Neural cell (in vitro differentiated cells): ENCODE measurements at regions not wholly inside any gene's neighbourhood (a gene's known extent, or its start where the extent isn't known, plus 50 kb on each side); places are given as distances from the start of the nearest gene placed in this dataset.

Experiments
- H2AFZ ChIP-seq: fragments of 200-600, 300-800 bp; sonication (generic), shearing (Covaris generic); 2 replicates; pipeline ENCODE4 v1.6.0; 2014; ENCODE audit warnings: low read depth, mild to moderate bottlenecking, antibody characterized with exemption, low read length, moderate library complexity
- H3F3A ChIP-seq: fragments of 200-600 bp; shearing (Covaris generic); 2 replicates; pipeline ENCODE4 v1.6.1; 2016; ENCODE audit warnings: mild to moderate bottlenecking, moderate library complexity, mixed read lengths, antibody characterized with exemption, low read length; ENCODE audit not compliant: insufficient read depth, poor library complexity, severe bottlenecking
- H3K27ac ChIP-seq: fragments of 200-600, 300-800 bp; sonication (generic), shearing (Covaris generic); 2 replicates; pipeline ENCODE4 v1.5.1; 2014; ENCODE audit warnings: mild to moderate bottlenecking, low read length, moderate library complexity
- H3K27me3 ChIP-seq: fragments of 300-800, 200-600 bp; sonication (generic), shearing (Covaris generic); 2 replicates; pipeline ENCODE4 v1.6.0; 2014; ENCODE audit warnings: mild to moderate bottlenecking, low read depth, low read length, moderate library complexity; ENCODE audit not compliant: insufficient read depth
- H3K36me3 ChIP-seq: fragments of 300-800, 200-600 bp; sonication (generic), shearing (Covaris generic); 2 replicates; pipeline ENCODE4 v1.5.1; 2014; ENCODE audit warnings: mild to moderate bottlenecking, antibody characterized with exemption, low read length, moderate library complexity; ENCODE audit not compliant: insufficient read depth
- H3K4me2 ChIP-seq: fragments of 300-800, 200-600 bp; sonication (generic), shearing (Covaris generic); 2 replicates; pipeline ENCODE4 v1.6.0; 2014; ENCODE audit warnings: mild to moderate bottlenecking, low read length
- H3K4me3 ChIP-seq: fragments of 300-800, 200-600 bp; sonication (generic), shearing (Covaris generic); 2 replicates; pipeline ENCODE4 v1.5.1; 2014; ENCODE audit warnings: mild to moderate bottlenecking, low read length, moderate library complexity
- H3K79me2 ChIP-seq: fragments of 200-600 bp; shearing (Covaris generic); replicated peaks from 2 replicates; pipeline ENCODE4 v1.6.0; 2014; ENCODE audit warnings: mild to moderate bottlenecking, low read length, moderate library complexity; ENCODE audit not compliant: insufficient read depth
- H3K9ac ChIP-seq: fragments of 300-800, 200-600 bp; sonication (generic), shearing (Covaris generic); 2 replicates; pipeline ENCODE4 v1.6.1; 2016; ENCODE audit warnings: mild to moderate bottlenecking, low read length, mixed read lengths
- H3K9me2 ChIP-seq: fragments of 200-600 bp; shearing (Covaris generic); 2 replicates; pipeline ENCODE4 v1.6.1; 2016; ENCODE audit warnings: mild to moderate bottlenecking, low read length, mixed read lengths; ENCODE audit not compliant: insufficient read depth
- H3K9me3 ChIP-seq: fragments of 200-600, 300-800 bp; sonication (generic), shearing (Covaris generic); 2 replicates; pipeline ENCODE4 v1.6.1; 2016; ENCODE audit warnings: mild to moderate bottlenecking, mixed run types, low read length, moderate library complexity, mixed read lengths
- H4K20me1 ChIP-seq: fragments of 200-600 bp; shearing (Covaris generic); 2 replicates; pipeline ENCODE4 v1.6.1; 2016; ENCODE audit warnings: mild to moderate bottlenecking, mixed run types; ENCODE audit not compliant: insufficient read depth
- EP300 ChIP-seq: fragments of 450-650 bp; conservative IDR thresholded peaks from 2 replicates; pipeline ENCODE4 v1.6.1; 2014; ENCODE audit warnings: antibody characterized with exemption, mild to moderate bottlenecking, moderate library complexity; ENCODE audit not compliant: poor library complexity, severe bottlenecking
- EZH2 ChIP-seq: fragments of 200-600, 300-800 bp; shearing (Covaris generic), sonication (generic); IDR thresholded peaks from 2 replicates; pipeline ENCODE4 v1.6.1; 2014; ENCODE audit warnings: antibody characterized with exemption, low read length, borderline replicate concordance, mild to moderate bottlenecking; ENCODE audit not compliant: insufficient read depth, poor library complexity, severe bottlenecking
- MXI1 ChIP-seq: fragments of 450-650 bp; conservative IDR thresholded peaks from 2 replicates; pipeline ENCODE4 v1.6.1; 2014; ENCODE audit warnings: antibody characterized with exemption, mild to moderate bottlenecking; ENCODE audit not compliant: poor library complexity, severe bottlenecking
- POLR2AphosphoS5 ChIP-seq: IDR thresholded peaks from 2 replicates; pipeline ENCODE4 v1.6.1; 2012
- RAD21 ChIP-seq: fragments of 450-650 bp; conservative IDR thresholded peaks from 2 replicates; pipeline ENCODE4 v1.6.1; 2014; ENCODE audit warnings: antibody characterized with exemption, mild to moderate bottlenecking, moderate library complexity
- SMC3 ChIP-seq: fragments of 450-650 bp; conservative IDR thresholded peaks from 2 replicates; pipeline ENCODE4 v1.6.1; 2014; ENCODE audit warnings: antibody characterized with exemption, mild to moderate bottlenecking, moderate library complexity; ENCODE audit not compliant: poor library complexity
- TAF1 ChIP-seq: IDR thresholded peaks from 2 replicates; pipeline ENCODE4 v1.6.1; 2012; ENCODE audit warnings: low read depth
- TF ChIP-seq, protein P1 (sequence below): IDR thresholded peaks from 2 replicates; pipeline ENCODE4 v1.6.1; 2012; ENCODE audit warnings: borderline replicate concordance
- TF ChIP-seq, protein P2 (sequence below): fragments of 450-650 bp; IDR thresholded peaks from 2 replicates; pipeline ENCODE4 v1.5.1; 2014; ENCODE audit warnings: antibody characterized with exemption, mild to moderate bottlenecking, moderate library complexity; ENCODE audit not compliant: poor library complexity, severe bottlenecking

DNA sequence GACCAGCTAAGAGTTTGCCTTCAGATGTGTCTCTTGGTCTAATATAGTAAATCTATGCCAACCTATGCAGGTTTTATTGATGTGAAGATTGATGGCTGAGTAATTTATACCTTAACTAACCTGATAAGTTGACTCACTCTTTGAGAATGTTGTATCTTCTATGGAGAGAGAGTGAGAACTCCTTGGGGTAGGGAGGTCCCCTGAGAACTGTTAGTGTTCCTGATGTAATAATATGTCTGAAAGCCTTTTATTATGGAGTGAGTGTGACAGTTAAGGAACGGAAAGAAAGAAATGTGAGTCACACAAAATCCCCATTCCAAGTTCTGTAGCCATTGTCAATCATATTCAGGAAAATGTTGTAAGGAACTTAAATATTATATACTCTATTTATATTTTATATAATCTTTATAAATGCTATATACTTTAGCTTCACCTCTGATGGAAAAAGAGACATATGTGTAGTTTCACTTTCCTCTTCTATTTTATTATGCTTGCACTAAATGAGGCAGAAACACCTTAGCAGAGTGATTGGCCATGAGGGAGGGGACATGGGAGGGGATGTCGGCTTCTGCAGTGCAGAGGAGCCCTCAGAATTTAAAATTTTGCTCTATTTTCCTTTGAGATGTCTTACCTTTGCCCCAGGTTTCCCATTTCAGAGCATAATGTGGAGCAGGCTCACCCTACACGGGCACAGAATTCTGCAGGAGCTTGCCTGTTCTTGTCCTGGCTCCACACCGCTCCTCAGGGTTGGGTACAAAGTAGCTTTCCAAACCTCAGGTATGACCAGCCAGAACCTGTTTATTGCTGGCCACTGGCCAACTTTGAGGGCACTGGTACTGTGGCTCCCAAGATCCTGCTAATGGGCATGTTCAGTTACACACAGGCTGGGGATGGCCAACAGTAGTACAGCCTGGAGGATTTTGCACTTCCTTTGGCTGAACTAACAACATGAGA, 57.7 kb downstream of the ARF6 start:
- no peaks in the 10 kb centered on the region for H4K20me1 ChIP-seq
- H3K9me3 ChIP-seq, result no peaks in the 10 kb centered on the region
- H3K9me2 ChIP-seq, result no peaks in the 10 kb centered on the region
- no peak overlapping the region for H2AFZ ChIP-seq
- no peaks in the 10 kb centered on the region for H3K79me2 ChIP-seq
- no peak overlapping the region for H3K9ac ChIP-seq
- no peak overlapping the region for H3K27ac ChIP-seq
- no peak for TF ChIP-seq EP300
- TF ChIP-seq TAF1, result no peak
- no peak for TF ChIP-seq SMC3
- TF ChIP-seq, protein P1, sequence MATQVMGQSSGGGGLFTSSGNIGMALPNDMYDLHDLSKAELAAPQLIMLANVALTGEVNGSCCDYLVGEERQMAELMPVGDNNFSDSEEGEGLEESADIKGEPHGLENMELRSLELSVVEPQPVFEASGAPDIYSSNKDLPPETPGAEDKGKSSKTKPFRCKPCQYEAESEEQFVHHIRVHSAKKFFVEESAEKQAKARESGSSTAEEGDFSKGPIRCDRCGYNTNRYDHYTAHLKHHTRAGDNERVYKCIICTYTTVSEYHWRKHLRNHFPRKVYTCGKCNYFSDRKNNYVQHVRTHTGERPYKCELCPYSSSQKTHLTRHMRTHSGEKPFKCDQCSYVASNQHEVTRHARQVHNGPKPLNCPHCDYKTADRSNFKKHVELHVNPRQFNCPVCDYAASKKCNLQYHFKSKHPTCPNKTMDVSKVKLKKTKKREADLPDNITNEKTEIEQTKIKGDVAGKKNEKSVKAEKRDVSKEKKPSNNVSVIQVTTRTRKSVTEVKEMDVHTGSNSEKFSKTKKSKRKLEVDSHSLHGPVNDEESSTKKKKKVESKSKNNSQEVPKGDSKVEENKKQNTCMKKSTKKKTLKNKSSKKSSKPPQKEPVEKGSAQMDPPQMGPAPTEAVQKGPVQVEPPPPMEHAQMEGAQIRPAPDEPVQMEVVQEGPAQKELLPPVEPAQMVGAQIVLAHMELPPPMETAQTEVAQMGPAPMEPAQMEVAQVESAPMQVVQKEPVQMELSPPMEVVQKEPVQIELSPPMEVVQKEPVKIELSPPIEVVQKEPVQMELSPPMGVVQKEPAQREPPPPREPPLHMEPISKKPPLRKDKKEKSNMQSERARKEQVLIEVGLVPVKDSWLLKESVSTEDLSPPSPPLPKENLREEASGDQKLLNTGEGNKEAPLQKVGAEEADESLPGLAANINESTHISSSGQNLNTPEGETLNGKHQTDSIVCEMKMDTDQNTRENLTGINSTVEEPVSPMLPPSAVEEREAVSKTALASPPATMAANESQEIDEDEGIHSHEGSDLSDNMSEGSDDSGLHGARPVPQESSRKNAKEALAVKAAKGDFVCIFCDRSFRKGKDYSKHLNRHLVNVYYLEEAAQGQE, result no peak
- no peak for TF ChIP-seq POLR2AphosphoS5
- TF ChIP-seq MXI1, result no peak
- no peak for TF ChIP-seq EZH2
- TF ChIP-seq RAD21, result no peak
- TF ChIP-seq, protein P2, sequence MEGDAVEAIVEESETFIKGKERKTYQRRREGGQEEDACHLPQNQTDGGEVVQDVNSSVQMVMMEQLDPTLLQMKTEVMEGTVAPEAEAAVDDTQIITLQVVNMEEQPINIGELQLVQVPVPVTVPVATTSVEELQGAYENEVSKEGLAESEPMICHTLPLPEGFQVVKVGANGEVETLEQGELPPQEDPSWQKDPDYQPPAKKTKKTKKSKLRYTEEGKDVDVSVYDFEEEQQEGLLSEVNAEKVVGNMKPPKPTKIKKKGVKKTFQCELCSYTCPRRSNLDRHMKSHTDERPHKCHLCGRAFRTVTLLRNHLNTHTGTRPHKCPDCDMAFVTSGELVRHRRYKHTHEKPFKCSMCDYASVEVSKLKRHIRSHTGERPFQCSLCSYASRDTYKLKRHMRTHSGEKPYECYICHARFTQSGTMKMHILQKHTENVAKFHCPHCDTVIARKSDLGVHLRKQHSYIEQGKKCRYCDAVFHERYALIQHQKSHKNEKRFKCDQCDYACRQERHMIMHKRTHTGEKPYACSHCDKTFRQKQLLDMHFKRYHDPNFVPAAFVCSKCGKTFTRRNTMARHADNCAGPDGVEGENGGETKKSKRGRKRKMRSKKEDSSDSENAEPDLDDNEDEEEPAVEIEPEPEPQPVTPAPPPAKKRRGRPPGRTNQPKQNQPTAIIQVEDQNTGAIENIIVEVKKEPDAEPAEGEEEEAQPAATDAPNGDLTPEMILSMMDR, result no peak
- no peaks in the 10 kb centered on the region for H3F3A ChIP-seq
- H3K4me3 ChIP-seq, result no peak overlapping the region
- H3K27me3 ChIP-seq, result no peaks in the 10 kb centered on the region
- H3K4me2 ChIP-seq, result no peak overlapping the region
- no peaks in the 10 kb centered on the region for H3K36me3 ChIP-seq

DNA sequence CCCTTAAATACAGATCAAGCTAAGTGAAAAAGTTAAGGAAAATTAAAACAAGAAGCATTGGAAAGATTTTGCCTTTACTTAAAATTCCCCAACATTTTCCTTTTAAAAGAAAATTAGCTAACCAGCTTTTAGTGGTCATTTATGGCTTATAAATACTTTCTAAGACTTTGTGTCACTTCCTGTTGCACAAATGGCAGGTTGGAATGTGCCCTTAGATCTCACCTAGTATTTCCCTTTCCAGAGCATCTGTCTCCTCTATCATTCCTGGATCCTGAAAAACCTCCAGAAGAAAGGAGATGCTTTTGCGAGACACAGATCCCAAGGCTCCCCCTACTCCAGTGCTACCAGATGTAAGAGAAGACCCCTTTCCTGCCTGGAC, 58.3 kb downstream of the ARF6 start:
- Histone ChIP-seq H3K79me2 (no peaks in the 10 kb centered on the region), H3K4me2 (no peak overlapping the region), H3K27me3 (no peaks in the 10 kb centered on the region), H3K9me2 (no peaks in the 10 kb centered on the region), H3K36me3 (no peaks in the 10 kb centered on the region), H3K4me3 (no peak overlapping the region), H3K9me3 (no peaks in the 10 kb centered on the region), H2AFZ (no peak overlapping the region), H3F3A (no peaks in the 10 kb centered on the region), H3K9ac (no peak overlapping the region), H4K20me1 (no peaks in the 10 kb centered on the region), H3K27ac (no peak overlapping the region)
- TF ChIP-seq POLR2AphosphoS5 (no peak), SMC3 (no peak)
